ENCODE measurements at regions not wholly inside any gene's neighbourhood (a gene's known extent, or its start where the extent isn't known, plus 50 kb on each side); places are given as distances from the start of the nearest gene placed in this dataset.

DNA sequence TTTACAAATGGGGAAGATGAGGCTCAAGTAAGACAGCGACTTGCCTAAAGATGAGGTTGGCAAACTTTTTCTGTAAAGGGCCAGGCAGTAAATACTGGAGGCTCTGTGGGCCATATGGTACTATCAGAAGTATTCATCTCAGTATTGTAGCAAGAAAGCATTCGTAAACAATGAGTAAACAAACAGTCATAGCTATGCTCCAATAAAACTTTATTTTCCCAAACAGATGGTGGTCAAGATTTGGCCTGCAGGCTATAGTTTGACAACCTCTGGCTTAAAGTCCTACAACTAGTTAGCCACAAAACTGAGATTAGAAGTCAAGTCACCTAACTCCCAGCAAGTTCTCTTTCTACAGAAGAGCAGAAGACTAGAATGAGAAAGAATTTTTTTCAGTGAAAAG is 177.0 kb upstream of the NECTIN3 start:
- no peak for TF ChIP-seq POLR2AphosphoS5 (IDR thresholded peaks at IDR 0.05; ENCODE audit: low read depth, low read length)
- TF ChIP-seq TAF1 (IDR thresholded peaks at IDR 0.05; ENCODE audit: borderline replicate concordance, low read depth, low read length) = no peak
- no peak for TF ChIP-seq POLR2A (IDR thresholded peaks at IDR 0.05; ENCODE audit: low read depth, low read length)
- no peak for DNase-seq (ENCODE audit: insufficient read length)
- no peak for FAIRE-seq

DNA sequence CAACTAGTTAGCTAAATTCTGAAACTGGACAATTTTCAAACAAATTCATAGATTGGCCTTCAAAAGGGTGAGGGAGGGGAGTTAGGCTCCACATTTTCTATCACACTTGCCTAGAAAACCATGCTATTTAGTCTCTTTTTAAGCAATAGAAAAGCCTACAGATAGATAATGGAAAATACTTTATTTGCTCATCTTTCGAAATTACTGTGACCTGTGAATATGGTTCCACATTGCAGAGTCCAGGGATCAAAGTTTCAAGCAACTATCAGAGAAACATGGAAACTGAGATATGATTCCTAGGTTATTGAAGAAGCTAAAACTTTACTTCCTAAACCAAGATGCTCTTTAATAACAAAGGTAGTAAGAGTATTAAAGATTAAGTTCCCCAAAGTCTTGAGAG is 176.6 kb upstream of the NECTIN3 start:
- TF ChIP-seq POLR2AphosphoS5 (IDR thresholded peaks at IDR 0.05; ENCODE audit: low read depth, low read length) (no peak), TAF1 (IDR thresholded peaks at IDR 0.05; ENCODE audit: borderline replicate concordance, low read depth, low read length) (no peak), POLR2A (IDR thresholded peaks at IDR 0.05; ENCODE audit: low read depth, low read length) (no peak)
- DNase-seq (ENCODE audit: insufficient read length) (no peak), FAIRE-seq (no peak)

DNA sequence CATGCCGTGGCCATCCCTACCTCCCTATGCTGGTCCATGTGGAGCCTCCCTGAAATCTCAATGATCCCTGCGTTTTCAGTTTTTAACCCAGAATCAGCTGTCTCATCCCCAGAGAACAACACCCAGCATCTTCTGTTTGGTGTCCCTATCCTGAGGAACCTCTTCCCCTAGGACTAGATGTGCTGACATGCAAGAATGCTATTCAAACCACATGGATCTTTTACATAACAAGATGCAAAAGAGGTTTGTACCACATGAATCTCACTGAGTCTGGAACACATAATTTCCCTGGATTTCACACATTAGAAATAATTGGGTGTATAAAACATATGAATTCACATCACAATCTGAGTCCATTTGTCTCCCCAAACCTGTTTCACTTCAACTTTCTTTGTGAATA is 174.6 kb upstream of the NECTIN3 start:
- DNase-seq (ENCODE audit: insufficient read length) (no peak), FAIRE-seq (no peak)
- TF ChIP-seq TAF1 (IDR thresholded peaks at IDR 0.05; ENCODE audit: borderline replicate concordance, low read depth, low read length) = no peak
- TF ChIP-seq POLR2A (IDR thresholded peaks at IDR 0.05; ENCODE audit: low read depth, low read length) = no peak
- no peak for TF ChIP-seq POLR2AphosphoS5 (IDR thresholded peaks at IDR 0.05; ENCODE audit: low read depth, low read length)

DNA sequence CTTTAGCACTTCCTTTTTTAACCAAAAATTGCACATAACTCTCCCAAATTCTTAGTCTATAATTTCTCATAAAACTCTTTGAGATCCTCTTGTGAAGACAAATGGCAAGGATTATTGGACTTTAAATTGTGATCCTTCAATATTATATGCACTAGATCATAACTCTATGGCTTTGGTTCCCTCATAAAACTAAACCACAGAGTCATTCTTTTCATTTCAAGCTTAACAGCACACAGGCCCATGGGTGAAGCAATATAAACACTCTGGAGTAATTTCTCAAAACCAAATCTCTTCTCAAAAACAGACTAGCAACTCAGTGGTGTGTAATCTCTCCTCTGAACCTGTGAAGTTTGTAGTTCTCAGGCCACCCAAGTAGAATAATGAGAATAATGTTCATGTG is 171.0 kb upstream of the NECTIN3 start:
- no peak for DNase-seq (ENCODE audit: insufficient read length)
- FAIRE-seq = no peak
- no peak for TF ChIP-seq TAF1 (IDR thresholded peaks at IDR 0.05; ENCODE audit: borderline replicate concordance, low read depth, low read length)
- no peak for TF ChIP-seq POLR2AphosphoS5 (IDR thresholded peaks at IDR 0.05; ENCODE audit: low read depth, low read length)
- TF ChIP-seq POLR2A (IDR thresholded peaks at IDR 0.05; ENCODE audit: low read depth, low read length) = no peak

DNA sequence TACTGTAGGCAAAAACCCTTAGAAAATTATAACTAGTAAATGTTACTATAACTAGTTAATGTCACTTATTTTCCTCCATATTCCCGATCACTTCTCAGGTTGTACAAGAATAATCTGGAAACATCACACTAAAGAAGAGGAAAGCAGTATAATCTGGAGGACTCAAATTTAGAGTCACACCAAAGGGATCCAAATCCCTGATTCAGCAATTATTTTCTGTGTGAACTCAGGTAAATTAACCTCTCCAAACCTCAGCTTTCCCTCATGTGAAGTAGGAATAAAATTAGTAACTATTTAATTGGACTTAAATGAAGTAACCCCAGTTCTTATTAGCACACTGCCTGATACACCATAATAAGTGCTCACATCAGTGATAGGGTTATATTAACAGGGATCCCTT is 170.1 kb upstream of the NECTIN3 start:
- no peak for TF ChIP-seq TAF1 (IDR thresholded peaks at IDR 0.05; ENCODE audit: borderline replicate concordance, low read depth, low read length)
- TF ChIP-seq POLR2AphosphoS5 (IDR thresholded peaks at IDR 0.05; ENCODE audit: low read depth, low read length) = no peak
- DNase-seq (ENCODE audit: insufficient read length) (no peak), FAIRE-seq (no peak)

DNA sequence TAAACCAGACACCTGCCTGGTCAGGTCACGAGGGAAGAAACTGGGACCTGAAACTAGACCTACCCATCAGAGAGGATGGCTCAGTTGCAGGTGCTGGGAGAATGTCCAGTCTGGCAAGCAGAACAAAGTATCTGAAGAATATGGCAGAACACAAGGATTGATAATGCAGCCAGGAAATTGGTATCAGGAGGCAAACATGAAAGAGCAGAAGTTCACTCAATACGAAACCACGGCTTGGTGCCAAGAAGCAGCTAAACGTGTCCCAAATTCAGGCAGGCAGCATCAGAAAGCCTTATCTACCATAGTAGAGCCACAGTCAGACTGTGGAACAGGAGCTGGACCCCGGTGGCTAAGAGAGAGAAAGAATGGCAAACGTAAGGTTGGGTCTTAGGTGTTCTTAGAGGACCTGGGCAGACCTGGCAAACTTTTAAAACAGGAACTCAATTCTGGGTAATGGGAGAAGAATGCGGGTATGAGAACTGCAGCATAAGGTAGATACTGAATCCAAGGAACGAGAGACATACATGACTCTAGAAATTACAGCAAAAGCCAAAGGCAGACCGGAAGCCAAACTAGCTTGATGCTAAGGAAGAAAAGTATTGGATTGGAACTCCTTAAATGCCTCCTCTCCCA is 169.0 kb upstream of the NECTIN3 start:
- DNase-seq (ENCODE audit: insufficient read length) = no peak
- no peak for TF ChIP-seq POLR2AphosphoS5 (IDR thresholded peaks at IDR 0.05; ENCODE audit: low read depth, low read length)
- TF ChIP-seq POLR2A (IDR thresholded peaks at IDR 0.05; ENCODE audit: low read depth, low read length) = no peak
- no peak for TF ChIP-seq TAF1 (IDR thresholded peaks at IDR 0.05; ENCODE audit: borderline replicate concordance, low read depth, low read length)
- FAIRE-seq = no peak

DNA sequence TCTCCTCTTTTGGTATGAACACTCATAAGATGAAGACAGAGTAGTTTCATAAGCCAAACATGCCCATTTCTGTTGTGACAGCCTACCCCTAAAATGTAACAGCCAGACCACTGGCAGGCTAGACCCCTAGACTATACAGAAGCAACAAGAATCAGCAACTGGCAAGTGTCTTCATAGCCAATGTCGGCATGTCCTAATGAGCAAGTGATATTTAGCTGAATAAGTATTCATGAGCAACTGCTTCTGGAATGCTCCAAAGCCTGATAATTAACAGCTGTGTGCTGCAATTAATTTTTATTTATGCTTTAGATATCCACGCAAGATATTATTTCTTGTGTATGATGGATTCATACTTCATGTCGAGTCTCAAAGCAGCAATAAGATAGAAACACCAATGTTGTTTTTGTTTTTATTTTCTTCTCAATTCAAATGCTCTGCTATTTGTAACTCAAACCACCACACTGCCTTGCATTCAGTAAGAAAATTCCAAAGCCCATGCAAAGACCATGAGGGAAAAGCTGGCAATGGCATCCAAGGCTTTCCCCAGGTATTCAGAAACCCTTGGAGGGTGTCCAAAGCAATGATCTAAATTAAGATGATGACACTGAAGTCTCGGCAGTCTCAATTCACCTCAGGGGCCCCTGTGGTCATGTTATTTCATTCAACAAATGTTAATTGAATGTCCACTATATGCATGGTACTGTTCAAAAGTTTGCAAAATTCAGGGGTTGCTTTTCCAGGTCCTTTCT is 167.7 kb upstream of the NECTIN3 start:
- FAIRE-seq = no peak
- TF ChIP-seq TAF1 (IDR thresholded peaks at IDR 0.05; ENCODE audit: borderline replicate concordance, low read depth, low read length) (no peak), POLR2A (IDR thresholded peaks at IDR 0.05; ENCODE audit: low read depth, low read length) (no peak), POLR2AphosphoS5 (IDR thresholded peaks at IDR 0.05; ENCODE audit: low read depth, low read length) (no peak)
- no peak for DNase-seq (ENCODE audit: insufficient read length)

DNA sequence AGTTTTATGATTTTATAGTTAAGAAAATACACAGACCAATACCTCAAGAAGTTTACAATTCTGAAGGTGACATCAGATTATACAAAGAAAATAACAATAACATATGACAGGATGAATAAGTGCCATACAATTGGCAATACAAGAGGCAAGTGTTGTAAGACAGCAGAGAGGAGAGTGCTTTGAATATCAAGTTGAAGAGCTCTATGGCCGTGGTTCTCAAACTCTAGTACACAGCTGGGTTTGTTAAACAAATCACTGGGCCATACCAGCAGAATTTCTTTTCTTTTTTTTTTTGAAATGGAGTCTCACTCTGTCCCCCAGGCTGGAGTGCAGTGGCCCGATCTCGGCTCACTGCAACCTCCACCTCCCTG is 167.1 kb upstream of the NECTIN3 start:
- TF ChIP-seq POLR2AphosphoS5 (IDR thresholded peaks at IDR 0.05; ENCODE audit: low read depth, low read length) (no peak), TAF1 (IDR thresholded peaks at IDR 0.05; ENCODE audit: borderline replicate concordance, low read depth, low read length) (no peak), POLR2A (IDR thresholded peaks at IDR 0.05; ENCODE audit: low read depth, low read length) (no peak)
- no peak for FAIRE-seq
- DNase-seq (ENCODE audit: insufficient read length) = no peak

DNA sequence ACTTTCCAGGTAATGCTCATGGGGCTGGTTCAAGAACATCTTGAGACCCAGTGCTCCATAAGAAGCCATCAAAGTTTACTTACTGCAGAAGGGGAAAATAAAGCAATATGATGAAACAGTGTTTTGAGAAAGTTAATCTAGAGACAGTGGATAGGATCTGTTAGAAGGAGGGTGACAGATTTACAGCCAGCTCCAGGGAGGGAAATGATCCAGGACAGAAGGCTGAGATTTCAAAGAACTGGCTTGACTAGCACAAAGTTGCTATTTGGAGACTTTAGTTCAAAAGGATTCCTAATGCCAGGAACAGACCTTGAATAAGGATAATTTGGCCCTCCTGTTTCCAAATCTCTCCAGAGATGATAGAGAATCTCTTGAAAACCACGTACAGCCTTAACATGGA is 166.5 kb upstream of the NECTIN3 start:
- DNase-seq (ENCODE audit: insufficient read length) = no peak
- TF ChIP-seq POLR2A (IDR thresholded peaks at IDR 0.05; ENCODE audit: low read depth, low read length) (no peak), POLR2AphosphoS5 (IDR thresholded peaks at IDR 0.05; ENCODE audit: low read depth, low read length) (no peak), TAF1 (IDR thresholded peaks at IDR 0.05; ENCODE audit: borderline replicate concordance, low read depth, low read length) (no peak)
- FAIRE-seq = no peak

DNA sequence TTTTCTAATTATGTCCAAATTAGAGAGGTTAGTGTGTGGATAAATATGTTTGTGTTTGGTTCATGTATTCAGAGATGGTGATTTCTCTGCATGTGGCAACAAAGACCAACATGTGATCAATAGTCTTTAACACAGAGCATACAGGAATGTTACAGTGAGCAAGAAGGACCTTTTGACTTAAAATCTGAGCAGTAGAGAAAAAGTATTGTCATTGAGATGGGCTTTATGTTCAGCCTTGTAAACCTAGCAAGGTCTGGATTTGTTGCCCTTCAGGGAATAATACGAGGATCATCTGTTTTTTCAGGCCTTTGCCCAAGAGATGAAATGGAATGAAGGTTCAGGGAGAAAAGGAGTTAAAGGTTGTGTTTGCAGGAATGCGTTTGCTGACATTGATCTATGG is 161.8 kb upstream of the NECTIN3 start:
- TF ChIP-seq TAF1 (IDR thresholded peaks at IDR 0.05; ENCODE audit: borderline replicate concordance, low read depth, low read length) = no peak
- TF ChIP-seq POLR2AphosphoS5 (IDR thresholded peaks at IDR 0.05; ENCODE audit: low read depth, low read length) = no peak
- TF ChIP-seq POLR2A (IDR thresholded peaks at IDR 0.05; ENCODE audit: low read depth, low read length) = no peak
- FAIRE-seq = no peak
- no peak for DNase-seq (ENCODE audit: insufficient read length)

DNA sequence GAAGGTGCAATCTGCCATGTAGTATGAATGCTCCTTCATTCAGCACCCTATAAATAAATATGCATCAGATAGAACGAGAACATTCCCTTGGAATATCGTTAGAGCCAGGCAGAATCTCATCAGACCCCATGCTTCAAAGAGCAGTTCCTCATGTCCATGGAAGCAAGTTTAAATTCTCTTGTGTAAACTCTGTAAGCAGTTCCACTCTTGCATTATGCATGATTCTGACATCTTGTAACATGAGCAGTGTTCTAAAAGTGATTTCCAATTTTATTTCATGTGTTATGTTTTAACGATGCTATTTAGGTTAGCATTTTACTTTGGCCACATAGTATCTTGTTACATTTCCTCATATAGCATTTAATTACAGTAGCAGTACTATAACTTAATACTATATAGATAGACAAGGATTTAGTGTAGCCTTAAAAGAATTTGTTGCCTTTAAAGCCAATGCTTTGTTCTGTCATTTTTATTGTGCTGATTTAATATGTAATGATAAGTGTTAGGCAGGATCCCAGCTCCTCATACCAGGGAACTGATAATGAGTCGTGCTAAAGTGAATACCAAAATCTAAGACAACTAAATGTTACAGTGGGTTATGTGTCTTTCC is 161.2 kb upstream of the NECTIN3 start:
- no peak for TF ChIP-seq POLR2AphosphoS5 (IDR thresholded peaks at IDR 0.05; ENCODE audit: low read depth, low read length)
- no peak for TF ChIP-seq TAF1 (IDR thresholded peaks at IDR 0.05; ENCODE audit: borderline replicate concordance, low read depth, low read length)
- TF ChIP-seq POLR2A (IDR thresholded peaks at IDR 0.05; ENCODE audit: low read depth, low read length) = no peak
- FAIRE-seq = no peak
- no peak for DNase-seq (ENCODE audit: insufficient read length)

DNA sequence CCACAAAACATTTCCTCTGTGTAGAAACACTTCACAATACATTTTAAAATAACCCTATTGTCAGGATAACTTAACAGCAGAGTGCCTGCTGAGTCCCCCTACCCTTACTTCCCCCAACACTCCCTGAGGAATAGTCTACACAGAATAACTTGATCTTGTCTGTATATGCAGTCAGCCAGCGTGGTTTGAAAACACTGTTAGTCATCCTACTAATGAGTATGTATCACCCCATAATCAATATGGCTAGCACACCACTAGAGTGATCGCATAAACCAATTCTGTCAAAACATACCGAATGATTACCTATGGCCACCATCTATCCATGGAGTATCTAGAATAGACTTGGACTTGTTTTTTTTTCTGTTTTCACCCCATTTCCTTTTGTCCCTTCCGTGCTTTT is 152.7 kb upstream of the NECTIN3 start:
- TF ChIP-seq TAF1 (IDR thresholded peaks at IDR 0.05; ENCODE audit: borderline replicate concordance, low read depth, low read length) = no peak
- TF ChIP-seq POLR2A (IDR thresholded peaks at IDR 0.05; ENCODE audit: low read depth, low read length) = no peak
- TF ChIP-seq POLR2AphosphoS5 (IDR thresholded peaks at IDR 0.05; ENCODE audit: low read depth, low read length) = no peak
- FAIRE-seq (no peak), DNase-seq (ENCODE audit: insufficient read length) (no peak)

All from GM12892 (cell line).